ENCODE measurements at regions not wholly inside any gene's neighbourhood (a gene's known extent, or its start where the extent isn't known, plus 50 kb on each side); places are given as distances from the start of the nearest gene placed in this dataset.

GRCh38 chr9:28820741-28821140, 1247.5 kb upstream of the C9orf72 start:
- peaks cover 59% of the 10 kb centered on the region for H3K4me1 Mint-ChIP-seq
- WGBS, 2 experiments (ENCODE audit: insufficient coverage in 1 of 2, insufficient read length in 1 of 2): 40 to 60% methylated on average over 2 of the region's 2 CpGs
- H3K27ac ChIP-seq (ENCODE audit: low read depth, low read length): no peak overlapping the region
- peaks cover 6% of the 10 kb centered on the region for H3K36me3 Mint-ChIP-seq (ENCODE audit: low read depth)
- H3K9me3 Mint-ChIP-seq: peaks cover 10% of the 10 kb centered on the region
- H3K4me3 Mint-ChIP-seq: no peak overlapping the region
- H3K4me3 ChIP-seq (ENCODE audit: low read length): no peak overlapping the region
- H3K9me3 ChIP-seq (ENCODE audit: control insufficient read depth, low read length): peaks cover 15% of the 10 kb centered on the region
- H3K27ac Mint-ChIP-seq: no peak overlapping the region
- TF ChIP-seq, protein P1, sequence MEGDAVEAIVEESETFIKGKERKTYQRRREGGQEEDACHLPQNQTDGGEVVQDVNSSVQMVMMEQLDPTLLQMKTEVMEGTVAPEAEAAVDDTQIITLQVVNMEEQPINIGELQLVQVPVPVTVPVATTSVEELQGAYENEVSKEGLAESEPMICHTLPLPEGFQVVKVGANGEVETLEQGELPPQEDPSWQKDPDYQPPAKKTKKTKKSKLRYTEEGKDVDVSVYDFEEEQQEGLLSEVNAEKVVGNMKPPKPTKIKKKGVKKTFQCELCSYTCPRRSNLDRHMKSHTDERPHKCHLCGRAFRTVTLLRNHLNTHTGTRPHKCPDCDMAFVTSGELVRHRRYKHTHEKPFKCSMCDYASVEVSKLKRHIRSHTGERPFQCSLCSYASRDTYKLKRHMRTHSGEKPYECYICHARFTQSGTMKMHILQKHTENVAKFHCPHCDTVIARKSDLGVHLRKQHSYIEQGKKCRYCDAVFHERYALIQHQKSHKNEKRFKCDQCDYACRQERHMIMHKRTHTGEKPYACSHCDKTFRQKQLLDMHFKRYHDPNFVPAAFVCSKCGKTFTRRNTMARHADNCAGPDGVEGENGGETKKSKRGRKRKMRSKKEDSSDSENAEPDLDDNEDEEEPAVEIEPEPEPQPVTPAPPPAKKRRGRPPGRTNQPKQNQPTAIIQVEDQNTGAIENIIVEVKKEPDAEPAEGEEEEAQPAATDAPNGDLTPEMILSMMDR (conservative IDR thresholded peaks at IDR 0.05): peak; percentile 58
- peak; percentile 71 for DNase-seq
- no peaks in the 10 kb centered on the region for H3K27me3 Mint-ChIP-seq (ENCODE audit: insufficient read depth)
- H3K27me3 ChIP-seq (ENCODE audit: control insufficient read depth, insufficient read depth, low read length, poor library complexity, severe bottlenecking): no peaks in the 10 kb centered on the region
- H3K9ac ChIP-seq (ENCODE audit: extremely low read depth, low read length, poor library complexity, severe bottlenecking): no peak overlapping the region
- no peaks in the 10 kb centered on the region for H3K36me3 ChIP-seq (ENCODE audit: control insufficient read depth, insufficient read depth, low read length)
- peaks cover 6% of the 10 kb centered on the region for H3K4me1 ChIP-seq (ENCODE audit: control insufficient read depth, insufficient read depth, low read length)

GRCh38 chr9:28821240-28821639, 1248.0 kb upstream of the C9orf72 start:
- Mint-ChIP-seq H3K27me3 (ENCODE audit: insufficient read depth) (no peaks in the 10 kb centered on the region), H3K9me3 (peaks cover 10% of the 10 kb centered on the region), H3K4me1 (peaks cover 60% of the 10 kb centered on the region), H3K27ac (no peak overlapping the region), H3K4me3 (no peak overlapping the region), H3K36me3 (ENCODE audit: low read depth) (peaks cover 6% of the 10 kb centered on the region)
- H3K4me3 ChIP-seq (ENCODE audit: low read length): no peak overlapping the region
- no peaks in the 10 kb centered on the region for H3K36me3 ChIP-seq (ENCODE audit: control insufficient read depth, insufficient read depth, low read length)
- no peak overlapping the region for H3K9ac ChIP-seq (ENCODE audit: extremely low read depth, low read length, poor library complexity, severe bottlenecking)
- TF ChIP-seq, protein P1 (conservative IDR thresholded peaks at IDR 0.05): no peak
- WGBS, 2 experiments (ENCODE audit: insufficient coverage in 1 of 2, insufficient read length in 1 of 2): 58 to 71% methylated on average over 2 of the region's 2 CpGs
- no peak for DNase-seq
- peaks cover 15% of the 10 kb centered on the region for H3K9me3 ChIP-seq (ENCODE audit: control insufficient read depth, low read length)
- H3K4me1 ChIP-seq (ENCODE audit: control insufficient read depth, insufficient read depth, low read length): peaks cover 9% of the 10 kb centered on the region
- H3K27me3 ChIP-seq (ENCODE audit: control insufficient read depth, insufficient read depth, low read length, poor library complexity, severe bottlenecking): no peaks in the 10 kb centered on the region
- no peak overlapping the region for H3K27ac ChIP-seq (ENCODE audit: low read depth, low read length)

- H3K4me1 ChIP-seq (ENCODE audit: control insufficient read depth, insufficient read depth, low read length): peaks cover 11% of the 10 kb centered on the region
- no peaks in the 10 kb centered on the region for H3K27me3 ChIP-seq (ENCODE audit: control insufficient read depth, insufficient read depth, low read length, poor library complexity, severe bottlenecking)
- no peaks in the 10 kb centered on the region for H3K36me3 ChIP-seq (ENCODE audit: control insufficient read depth, insufficient read depth, low read length)
- DNase-seq: no peak
- Mint-ChIP-seq H3K4me1 (peaks cover 59% of the 10 kb centered on the region), H3K4me3 (no peak overlapping the region), H3K9me3 (peaks cover 16% of the 10 kb centered on the region), H3K27ac (no peak overlapping the region), H3K27me3 (ENCODE audit: insufficient read depth) (no peaks in the 10 kb centered on the region), H3K36me3 (ENCODE audit: low read depth) (peaks cover 16% of the 10 kb centered on the region)
- H3K4me3 ChIP-seq (ENCODE audit: low read length): no peak overlapping the region
- H3K9ac ChIP-seq (ENCODE audit: extremely low read depth, low read length, poor library complexity, severe bottlenecking): no peak overlapping the region
- 86% methylated on average over 1 of the region's 1 CpG; no CpG with 5 or more reads in 1 of the 2 experiments for WGBS, 2 experiments (ENCODE audit: insufficient coverage in 1 of 2, insufficient read length in 1 of 2)
- peaks cover 15% of the 10 kb centered on the region for H3K9me3 ChIP-seq (ENCODE audit: control insufficient read depth, low read length)
- no peak overlapping the region for H3K27ac ChIP-seq (ENCODE audit: low read depth, low read length)
- TF ChIP-seq, protein P1 (conservative IDR thresholded peaks at IDR 0.05): no peak
Observed at GRCh38 chr9:28824432-28824963, 1251.2 kb upstream of the C9orf72 start.
